ENCODE measurements at regions not wholly inside any gene's neighbourhood (a gene's known extent, or its start where the extent isn't known, plus 50 kb on each side); places are given as distances from the start of the nearest gene placed in this dataset.

DNA sequence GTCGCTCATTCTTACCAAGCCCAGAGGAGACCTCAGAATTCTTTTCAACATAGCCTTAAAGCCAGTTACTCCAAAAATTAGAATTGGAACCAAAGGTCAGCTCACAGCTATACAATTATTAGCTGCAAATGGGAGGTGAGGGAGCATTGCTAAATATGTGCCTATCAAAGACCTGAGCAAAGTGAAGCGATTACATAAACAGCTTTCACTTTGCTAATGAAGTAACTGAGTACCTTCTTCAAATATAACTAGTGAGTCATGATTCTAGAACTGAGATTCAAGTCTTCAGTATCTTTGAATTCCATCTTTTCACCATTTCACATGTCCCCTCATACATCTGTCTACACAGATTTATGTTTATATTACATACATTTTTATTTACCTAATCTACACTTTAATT, 122.6 kb downstream of the P2RY1 start:
- DNase-seq, result no peak

- DNase-seq, result no peak
Observed at GRCh38 chr3:152959307-152959706, 124.4 kb downstream of the P2RY1 start.

GRCh38 chr3:152960684-152961083, 125.8 kb downstream of the P2RY1 start:
- no peak for DNase-seq

GRCh38 chr3:152961323-152961722, 126.4 kb downstream of the P2RY1 start:
- DNase-seq, result no peak

- DNase-seq, result no peak
Observed at GRCh38 chr3:152964911-152965609, 130.1 kb downstream of the P2RY1 start.

- DNase-seq, result no peak
Observed at GRCh38 chr3:152968388-152969024, 133.6 kb downstream of the P2RY1 start.

DNA sequence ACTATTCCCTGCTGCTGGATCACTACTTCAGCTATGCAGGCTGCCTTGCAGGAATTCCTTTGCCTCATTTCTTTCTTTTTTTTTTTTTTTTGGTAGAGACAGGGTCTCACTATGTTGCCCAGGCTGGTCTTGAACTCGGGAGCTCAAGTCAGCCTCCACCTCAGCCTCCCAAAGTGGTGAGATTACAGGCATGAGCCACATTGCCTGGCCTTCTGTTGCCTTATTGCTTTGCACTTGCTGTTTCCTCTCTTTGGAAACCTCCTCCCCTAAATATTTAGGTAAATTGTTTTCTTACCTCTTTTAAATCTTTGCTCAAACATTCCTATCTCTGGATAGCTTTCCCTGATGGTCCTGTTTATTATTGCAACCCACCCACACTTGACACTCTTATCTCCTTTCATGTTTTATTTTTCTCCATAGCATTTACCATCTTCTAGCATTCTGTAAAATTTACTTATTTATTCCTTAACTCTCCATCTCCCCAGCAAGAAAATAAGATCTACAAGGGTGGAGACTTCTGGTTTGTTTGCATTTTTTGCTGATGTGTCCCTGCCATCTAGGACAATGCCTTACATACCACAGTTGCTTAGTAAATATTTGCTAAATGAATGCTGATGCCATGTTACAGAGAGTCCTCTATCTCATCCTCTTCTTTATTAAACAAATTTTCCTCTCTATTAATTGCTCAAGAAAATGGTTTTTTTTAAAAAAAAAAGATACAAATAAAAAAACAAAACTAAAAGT, 134.8 kb downstream of the P2RY1 start:
- no peak for DNase-seq

DNA sequence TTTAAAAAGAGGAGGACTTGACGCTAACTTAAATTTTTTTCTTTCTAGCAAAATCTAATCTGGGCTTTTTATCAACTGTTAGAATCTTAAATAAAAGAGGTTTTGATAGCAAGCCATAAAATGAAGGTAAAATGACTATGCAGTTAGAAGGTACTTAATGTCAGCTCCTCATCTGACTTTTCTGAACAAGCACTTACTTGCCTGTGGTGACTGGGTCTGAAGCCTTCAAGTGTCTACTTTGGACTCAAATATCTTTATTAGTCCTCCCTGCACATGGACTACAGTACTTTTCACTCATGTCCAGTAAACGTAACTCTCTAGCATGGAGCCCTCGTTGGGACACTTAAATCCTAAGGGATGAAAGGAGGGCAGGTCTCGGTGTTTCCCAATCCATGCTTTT, 135.9 kb downstream of the P2RY1 start:
- DNase-seq, result no peak

- DNase-seq, result no peak
Observed at GRCh38 chr3:152971880-152972279, 136.9 kb downstream of the P2RY1 start.

GRCh38 chr3:152973575-152973974, 138.6 kb downstream of the P2RY1 start:
- no peak for DNase-seq

GRCh38 chr3:152976239-152976638, 141.3 kb downstream of the P2RY1 start:
- DNase-seq, result no peak

- DNase-seq, result no peak
Observed at GRCh38 chr3:152977366-152977765, 142.4 kb downstream of the P2RY1 start.

DNA sequence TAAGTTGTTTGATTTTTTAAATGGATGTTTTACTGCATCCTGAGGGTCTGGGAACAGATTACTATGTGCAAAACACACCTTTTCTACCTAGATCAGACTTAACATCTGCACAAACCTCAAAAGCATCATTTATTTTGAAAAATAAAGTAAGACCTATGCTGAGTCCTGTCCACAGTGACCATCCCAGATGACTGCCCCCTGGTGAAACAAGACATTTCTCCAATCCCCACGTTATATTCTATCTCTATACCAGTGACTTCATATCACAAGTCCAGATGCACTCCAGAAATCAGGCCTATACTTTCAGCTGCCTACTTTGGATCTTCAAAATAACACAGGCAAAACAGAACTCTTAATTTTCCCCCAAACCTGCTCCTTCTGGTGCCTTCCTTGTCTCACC, 143.2 kb downstream of the P2RY1 start:
- no peak for DNase-seq

DNA sequence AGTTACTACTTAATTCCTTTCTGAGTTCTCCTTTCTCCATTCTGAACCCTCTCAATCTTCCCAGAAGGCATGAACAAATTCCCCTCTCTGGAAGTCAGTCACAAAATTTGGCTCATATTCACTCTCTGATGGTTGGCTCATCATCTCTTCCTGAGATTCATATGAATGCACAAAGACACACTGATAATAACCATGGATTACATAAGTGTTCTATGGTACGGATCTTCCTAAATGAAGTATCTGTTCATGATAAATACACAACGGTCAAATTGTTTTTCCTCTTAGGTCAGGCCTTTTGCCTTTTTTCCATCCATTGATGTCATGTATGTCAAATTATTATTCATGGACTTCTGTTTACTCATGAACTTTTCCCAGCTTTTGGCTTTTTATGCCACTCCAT, 162.6 kb downstream of the P2RY1 start:
- no peak for DNase-seq

DNA sequence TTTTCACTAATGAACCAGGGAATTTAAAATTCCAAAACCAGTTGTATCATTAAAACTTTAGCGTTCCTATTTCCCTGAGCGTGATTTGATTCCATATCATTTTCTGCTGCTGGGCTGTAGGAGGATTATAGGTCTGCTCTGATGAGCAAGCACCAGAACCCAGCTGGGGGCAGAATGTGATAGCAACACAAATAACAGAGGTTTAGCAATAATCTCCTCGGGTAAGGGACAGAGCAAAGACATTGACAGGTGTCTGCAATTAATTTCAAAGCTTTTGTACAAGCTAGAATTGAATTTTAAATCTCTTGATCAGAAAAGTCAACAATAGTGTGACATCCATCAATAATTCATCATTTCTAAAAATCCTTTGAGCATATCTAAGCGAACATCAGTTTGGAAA, 163.4 kb upstream of the RAP2B start:
- DNase-seq, result no peak

DNA sequence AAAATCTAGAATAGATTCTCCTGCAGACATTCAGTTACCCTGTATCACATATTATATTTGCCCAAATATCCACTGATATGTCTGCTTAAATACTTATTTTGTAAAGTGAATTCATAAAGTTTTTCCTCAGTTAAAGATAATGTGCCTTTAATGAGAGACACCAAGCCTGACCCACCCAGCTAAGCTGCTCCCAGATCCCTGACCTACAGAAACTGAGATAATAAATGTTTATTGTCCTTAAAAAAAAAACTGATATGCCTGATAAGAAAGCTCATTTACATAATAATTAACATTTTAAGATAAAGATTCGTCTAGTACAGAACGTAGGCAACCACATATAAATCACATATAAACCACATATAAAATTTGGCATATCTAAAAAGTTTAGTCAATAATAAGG, 161.7 kb upstream of the RAP2B start:
- no peak for DNase-seq

DNA sequence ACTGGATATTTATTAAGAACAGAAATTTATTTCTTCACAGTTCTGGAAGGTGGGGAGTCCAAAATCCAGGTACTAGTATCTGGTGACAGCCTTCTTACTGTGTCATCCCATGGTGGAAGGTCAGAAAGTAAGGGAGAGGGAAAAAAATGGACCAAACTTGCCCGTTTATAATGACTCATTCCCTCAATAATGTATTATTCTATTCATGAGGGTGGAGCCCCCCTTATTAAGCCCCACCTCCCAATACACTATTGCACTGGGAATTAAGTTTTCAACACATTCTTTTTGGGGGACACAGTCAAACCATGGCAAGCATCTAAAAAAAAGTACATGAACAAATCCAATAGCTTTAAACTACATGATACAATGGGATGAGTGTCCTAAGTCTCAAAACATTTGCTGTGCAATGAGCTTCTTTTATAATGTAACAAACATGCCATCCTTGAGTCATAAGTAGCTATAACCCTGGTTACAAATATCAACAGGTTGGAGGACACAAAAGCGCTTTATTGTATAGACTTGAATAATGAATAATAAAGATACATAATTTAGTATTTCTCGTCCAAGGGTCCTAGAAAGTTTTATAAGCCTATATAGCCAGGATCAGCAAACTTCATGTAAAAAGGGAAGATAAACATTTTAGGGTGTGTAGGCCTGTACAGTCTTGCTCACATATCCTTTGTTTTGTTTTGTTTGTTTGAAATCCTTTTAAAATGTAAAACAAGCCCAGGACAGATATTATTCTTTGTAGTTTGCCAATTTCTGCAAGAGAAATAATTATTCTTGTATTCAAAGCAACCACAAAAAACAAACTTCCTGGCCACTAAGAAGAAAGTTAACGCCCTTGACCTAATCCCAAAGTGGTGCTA, 160.6 kb upstream of the RAP2B start:
- DNase-seq, result no peak

- no peak for DNase-seq
Observed at GRCh38 chr3:153003441-153003840, 158.6 kb upstream of the RAP2B start.

GRCh38 chr3:153003862-153004261, 158.2 kb upstream of the RAP2B start:
- DNase-seq, result no peak

GRCh38 chr3:153008226-153008625, 153.8 kb upstream of the RAP2B start:
- no peak for DNase-seq

- DNase-seq, result no peak
Observed at GRCh38 chr3:153023896-153024295, 138.1 kb upstream of the RAP2B start.

DNA sequence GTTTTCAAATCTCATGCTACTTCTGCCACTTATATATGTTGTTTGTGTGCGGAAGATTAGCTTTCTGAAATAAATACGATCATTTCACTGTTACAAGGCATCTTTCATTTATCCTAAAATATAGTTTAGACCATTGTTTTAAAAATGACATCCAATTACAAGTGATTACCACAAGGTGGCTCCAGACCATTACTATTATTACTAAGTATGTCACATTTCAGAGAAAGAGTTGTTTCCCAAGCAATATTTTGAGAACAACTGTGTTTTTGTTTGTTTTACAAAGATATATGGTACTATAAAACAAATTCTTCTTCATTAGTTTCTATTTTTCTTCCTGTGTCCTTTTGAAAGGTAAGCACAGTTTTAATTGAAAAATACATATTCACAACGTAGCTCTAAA, 136.0 kb upstream of the RAP2B start:
- DNase-seq, result peak in 1 of 58 donors; percentile 33
